Activated naive CD8-positive, alpha-beta T cell treated with anti-CD3 and anti-CD28 coated beads, Interleukin-2, amount 10 ng/mL, durations not matched to agents 7 days and 5 days (primary cell): ENCODE measurements at regions not wholly inside any gene's neighbourhood (a gene's known extent, or its start where the extent isn't known, plus 50 kb on each side); places are given as distances from the start of the nearest gene placed in this dataset.

Experiments
- ATAC-seq: fragments of 150-1000 bp; cut with Tn5 transposase; one replicate; pipeline ENCODE4 v1.10.0; 2021; ENCODE audit warnings: low read depth, moderate library complexity
- POLR2A ChIA-PET: fragments of 350-600 bp; sonication (Branson Sonifier 250); formaldehyde crosslinking; loops from one replicate; lab custom pipeline; 2021; ENCODE audit warnings: antibody characterized with exemption; lab: Charles Lee
- DNase-seq: peaks from one replicate; pipeline ENCODE4 v3.0.0; 2021
- H3K27ac Mint-ChIP-seq: one replicate; pipeline ENCODE4 v1.8.0; 2022; ENCODE audit warnings: mild to moderate bottlenecking, mixed read lengths
- H3K27me3 Mint-ChIP-seq: one replicate; pipeline ENCODE4 v1.8.0; 2022; ENCODE audit warnings: mild to moderate bottlenecking, moderate library complexity, mixed read lengths
- H3K36me3 Mint-ChIP-seq: one replicate; pipeline ENCODE4 v1.8.0; 2021; ENCODE audit warnings: mild to moderate bottlenecking, mixed read lengths
- H3K4me1 Mint-ChIP-seq: one replicate; pipeline ENCODE4 v1.8.0; 2021; ENCODE audit warnings: mixed read lengths
- H3K4me3 Mint-ChIP-seq: one replicate; pipeline ENCODE4 v1.8.0; 2022; ENCODE audit warnings: mild to moderate bottlenecking, moderate library complexity, mixed read lengths
- H3K9me3 Mint-ChIP-seq: one replicate; pipeline ENCODE4 v1.8.0; 2021; ENCODE audit warnings: mixed read lengths

DNA sequence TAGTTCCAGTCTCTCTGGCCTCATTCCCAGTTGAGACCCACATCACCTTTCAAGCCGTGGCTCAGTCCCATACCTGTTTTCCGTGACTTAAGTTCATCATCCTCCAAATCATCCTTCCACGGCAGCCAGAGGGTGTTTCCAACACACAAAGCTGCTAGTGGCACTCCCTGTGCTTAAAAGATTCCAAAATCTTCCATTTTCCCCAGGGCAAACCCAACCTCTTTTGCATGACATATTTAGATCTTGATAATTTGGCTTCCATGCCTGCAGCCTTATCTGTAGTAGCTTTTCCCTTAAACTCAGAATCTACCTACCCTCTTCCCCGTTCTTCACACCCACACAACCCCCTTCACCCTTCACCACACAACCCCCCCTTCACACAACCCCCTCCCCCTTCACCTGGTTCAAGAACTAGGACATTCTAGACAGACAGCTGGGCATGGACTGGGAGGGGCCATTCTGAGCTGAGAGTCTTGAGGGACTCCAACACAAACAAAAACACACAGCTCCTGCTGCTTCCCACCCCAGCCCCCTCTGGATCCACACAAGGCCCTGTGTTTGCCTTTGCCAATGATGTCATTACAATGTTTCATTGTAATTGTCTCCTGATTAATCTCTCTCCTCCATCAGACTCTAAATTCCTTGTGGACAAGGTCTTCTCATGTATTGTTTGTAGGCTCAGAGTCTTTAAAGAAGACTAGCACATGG is 268.2 kb downstream of the SH3GL2 start:
- Mint-ChIP-seq H3K27me3 (no peaks in the 10 kb centered on the region), H3K27ac (no peak overlapping the region), H3K4me1 (no peaks in the 10 kb centered on the region), H3K4me3 (no peak overlapping the region), H3K9me3 (peaks cover 6% of the 10 kb centered on the region), H3K36me3 (no peaks in the 10 kb centered on the region)
- POLR2A ChIA-PET, result no interaction called here
- ATAC-seq (no peak), DNase-seq (no peak)

DNA sequence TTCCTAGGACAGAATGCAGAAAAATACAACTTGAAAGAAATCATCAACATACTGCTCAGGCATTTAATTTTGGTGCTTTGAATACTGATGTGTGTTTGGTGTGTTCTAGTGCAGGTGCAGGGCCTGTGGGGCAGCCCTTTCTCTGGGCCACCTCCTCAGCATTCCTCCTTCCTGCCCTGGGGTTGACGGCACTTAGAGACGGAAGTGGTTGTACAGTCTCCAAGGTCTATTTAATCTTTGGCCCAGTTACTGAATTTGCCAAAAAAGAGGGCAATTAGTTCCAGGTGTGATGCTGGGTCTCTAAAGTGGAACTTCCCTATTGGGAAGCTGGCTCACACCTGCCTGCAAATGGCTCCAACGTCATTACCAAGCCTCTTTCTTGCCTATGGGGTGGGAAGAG is 269.0 kb downstream of the SH3GL2 start:
- Mint-ChIP-seq H3K27ac (no peak overlapping the region), H3K27me3 (no peaks in the 10 kb centered on the region)
- no peak for ATAC-seq

DNA sequence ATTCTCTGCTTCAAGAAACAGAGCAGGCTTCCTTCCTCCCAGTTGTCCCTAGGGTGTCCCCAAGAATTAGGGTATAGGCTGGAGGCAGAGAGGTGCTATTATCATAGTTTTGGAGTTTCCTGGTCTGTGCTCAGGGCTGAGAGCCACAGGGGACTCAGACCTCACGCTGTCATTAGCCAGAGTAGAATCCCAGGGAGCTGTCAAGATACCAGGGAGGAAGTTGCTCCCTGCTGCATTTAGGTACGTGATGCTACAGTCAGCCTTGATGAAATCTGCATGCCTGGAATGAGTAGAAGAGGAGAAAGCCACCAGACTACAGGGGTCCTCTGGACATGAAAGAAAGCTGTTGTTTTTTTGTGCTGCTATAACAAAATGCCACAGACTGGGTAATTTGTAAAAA is 273.2 kb downstream of the SH3GL2 start:
- POLR2A ChIA-PET, result no interaction called here
- Mint-ChIP-seq H3K36me3 (no peaks in the 10 kb centered on the region), H3K4me3 (no peak overlapping the region), H3K4me1 (no peaks in the 10 kb centered on the region), H3K27ac (no peak overlapping the region), H3K27me3 (no peaks in the 10 kb centered on the region), H3K9me3 (no peaks in the 10 kb centered on the region)
- no peak for ATAC-seq
- DNase-seq, result no peak

More for the DNA sequence above, 269.0 kb downstream of the SH3GL2 start:
- Mint-ChIP-seq H3K9me3 (peaks cover 6% of the 10 kb centered on the region), H3K4me3 (no peak overlapping the region), H3K36me3 (no peaks in the 10 kb centered on the region), H3K4me1 (no peaks in the 10 kb centered on the region)
- POLR2A ChIA-PET, result no interaction called here
- no peak for DNase-seq

- POLR2A ChIA-PET, result no interaction called here
- H3K4me1 Mint-ChIP-seq, result no peaks in the 10 kb centered on the region
These were observed 275.6 kb downstream of the SH3GL2 start for GRCh38 chr9:17854487-17854886.

DNA sequence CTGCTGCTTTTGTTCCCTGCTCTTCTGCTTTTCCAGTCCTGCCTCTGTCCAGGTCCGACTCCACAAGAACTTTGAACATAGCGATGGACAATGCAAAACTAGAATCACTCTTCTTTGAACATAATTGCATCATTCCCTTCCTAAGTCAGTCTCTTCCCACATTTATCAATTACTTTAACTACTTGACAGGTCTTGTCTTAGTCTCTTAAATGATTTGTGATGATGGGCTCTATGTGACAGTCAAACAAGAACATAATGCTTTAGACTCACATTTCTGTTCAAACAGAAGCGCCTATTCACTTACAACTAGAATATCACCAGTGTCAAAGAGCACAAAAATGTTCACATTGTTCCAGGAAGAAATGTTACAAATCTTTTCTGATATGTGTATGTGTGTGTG is 278.1 kb downstream of the SH3GL2 start:
- POLR2A ChIA-PET, result no interaction called here
- Mint-ChIP-seq H3K36me3 (no peaks in the 10 kb centered on the region), H3K9me3 (no peaks in the 10 kb centered on the region), H3K4me3 (no peak overlapping the region), H3K27me3 (no peaks in the 10 kb centered on the region), H3K4me1 (no peaks in the 10 kb centered on the region), H3K27ac (no peak overlapping the region)
- no peak for ATAC-seq
- no peak for DNase-seq

More at GRCh38 chr9:17854487-17854886, 275.6 kb downstream of the SH3GL2 start:
- Mint-ChIP-seq H3K4me3 (no peak overlapping the region), H3K27ac (no peak overlapping the region), H3K9me3 (no peaks in the 10 kb centered on the region), H3K36me3 (no peaks in the 10 kb centered on the region), H3K27me3 (no peaks in the 10 kb centered on the region)
- ATAC-seq (no peak), DNase-seq (no peak)

GRCh38 chr9:17859228-17859627 is 280.4 kb downstream of the SH3GL2 start:
- H3K4me1 Mint-ChIP-seq, result no peaks in the 10 kb centered on the region
- no peaks in the 10 kb centered on the region for H3K36me3 Mint-ChIP-seq
- DNase-seq (no peak), ATAC-seq (no peak)
- H3K4me3 Mint-ChIP-seq, result no peak overlapping the region
- no peak overlapping the region for H3K27ac Mint-ChIP-seq
- POLR2A ChIA-PET, result no interaction called here
- no peaks in the 10 kb centered on the region for H3K9me3 Mint-ChIP-seq
- H3K27me3 Mint-ChIP-seq, result no peaks in the 10 kb centered on the region

GRCh38 chr9:17859987-17860386 is 281.1 kb downstream of the SH3GL2 start:
- Mint-ChIP-seq H3K36me3 (no peaks in the 10 kb centered on the region), H3K4me3 (no peak overlapping the region)
- DNase-seq, result no peak

DNA sequence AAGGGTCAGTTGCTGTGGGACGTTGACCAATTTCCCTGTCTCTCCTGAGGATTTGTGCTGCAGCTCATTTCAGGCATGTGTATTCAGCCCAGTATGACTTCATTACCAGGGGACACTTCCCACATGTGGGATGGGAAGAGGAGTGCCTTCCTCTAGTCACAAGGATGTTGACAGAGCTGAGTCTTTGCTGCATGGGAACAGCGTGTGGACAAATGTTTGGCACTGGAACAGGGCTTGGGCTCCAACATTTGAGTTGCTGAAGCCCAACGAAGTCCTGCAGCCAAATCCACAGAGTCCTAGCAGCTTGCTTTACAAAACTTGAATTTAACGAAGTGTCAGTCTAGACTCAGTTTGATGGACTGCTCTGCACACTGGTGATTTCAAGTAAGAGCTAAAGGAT is 283.2 kb downstream of the SH3GL2 start:
- Mint-ChIP-seq H3K27me3 (no peaks in the 10 kb centered on the region), H3K36me3 (no peaks in the 10 kb centered on the region), H3K4me3 (no peak overlapping the region), H3K9me3 (no peaks in the 10 kb centered on the region), H3K27ac (no peak overlapping the region), H3K4me1 (no peaks in the 10 kb centered on the region)
- ATAC-seq (no peak), DNase-seq (no peak)
- POLR2A ChIA-PET, result no interaction called here

More at GRCh38 chr9:17859987-17860386, 281.1 kb downstream of the SH3GL2 start:
- POLR2A ChIA-PET, result no interaction called here
- Mint-ChIP-seq H3K27ac (no peak overlapping the region), H3K9me3 (no peaks in the 10 kb centered on the region), H3K27me3 (no peaks in the 10 kb centered on the region), H3K4me1 (no peaks in the 10 kb centered on the region)
- no peak for ATAC-seq

DNA sequence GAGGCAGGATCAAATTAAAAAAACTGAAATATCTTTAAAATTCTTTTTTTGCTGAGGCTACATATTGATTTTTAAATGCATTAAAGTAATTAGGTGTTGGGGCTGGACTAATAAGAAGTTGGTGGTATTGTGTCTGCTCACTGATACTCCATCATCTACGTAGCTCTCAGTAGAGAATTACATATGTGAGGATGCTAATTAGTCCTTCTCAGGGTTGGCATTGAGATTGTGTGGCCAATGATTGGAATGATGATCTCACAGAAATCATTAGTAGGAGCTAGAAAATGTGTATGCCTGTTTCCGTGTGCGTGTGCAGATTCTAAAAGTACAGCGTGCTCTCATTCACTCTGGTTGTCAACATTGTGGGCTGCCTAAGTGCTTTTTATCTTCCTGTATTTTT is 283.8 kb downstream of the SH3GL2 start:
- DNase-seq, result no peak
- POLR2A ChIA-PET, result no interaction called here
- H3K9me3 Mint-ChIP-seq, result no peaks in the 10 kb centered on the region
- no peak for ATAC-seq
- no peaks in the 10 kb centered on the region for H3K4me1 Mint-ChIP-seq
- no peak overlapping the region for H3K4me3 Mint-ChIP-seq
- H3K27me3 Mint-ChIP-seq, result no peaks in the 10 kb centered on the region
- H3K27ac Mint-ChIP-seq, result no peak overlapping the region
- no peaks in the 10 kb centered on the region for H3K36me3 Mint-ChIP-seq

- POLR2A ChIA-PET, result no interaction called here
- Mint-ChIP-seq H3K27ac (no peak overlapping the region), H3K4me1 (no peaks in the 10 kb centered on the region), H3K27me3 (no peaks in the 10 kb centered on the region), H3K9me3 (no peaks in the 10 kb centered on the region), H3K36me3 (no peaks in the 10 kb centered on the region), H3K4me3 (no peak overlapping the region)
- ATAC-seq (no peak), DNase-seq (no peak)
These were observed 284.5 kb downstream of the SH3GL2 start for GRCh38 chr9:17863213-17863883.

DNA sequence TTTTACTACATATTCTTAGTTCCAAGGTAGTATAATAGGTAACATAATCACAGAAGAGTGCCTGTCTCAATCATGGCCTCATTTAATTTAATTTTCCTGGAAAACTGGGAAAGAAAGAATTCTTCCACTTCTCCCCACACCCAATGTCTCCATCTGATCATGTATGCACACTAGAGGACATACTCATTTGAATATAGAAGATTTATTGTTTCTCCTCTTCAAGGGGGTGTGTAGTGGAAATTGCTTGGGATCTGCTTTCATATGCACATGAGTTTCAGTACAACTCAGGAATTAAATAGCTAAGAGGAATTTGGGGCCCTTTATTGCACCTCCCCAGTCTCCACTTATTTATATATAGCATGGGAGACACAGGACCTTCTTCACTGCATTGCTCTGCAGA is 285.1 kb downstream of the SH3GL2 start:
- H3K27me3 Mint-ChIP-seq, result no peaks in the 10 kb centered on the region
- no peaks in the 10 kb centered on the region for H3K36me3 Mint-ChIP-seq
- no peak overlapping the region for H3K27ac Mint-ChIP-seq
- H3K9me3 Mint-ChIP-seq, result no peaks in the 10 kb centered on the region
- DNase-seq (no peak), ATAC-seq (no peak)
- POLR2A ChIA-PET, result no interaction called here
- H3K4me3 Mint-ChIP-seq, result no peak overlapping the region
- no peaks in the 10 kb centered on the region for H3K4me1 Mint-ChIP-seq

DNA sequence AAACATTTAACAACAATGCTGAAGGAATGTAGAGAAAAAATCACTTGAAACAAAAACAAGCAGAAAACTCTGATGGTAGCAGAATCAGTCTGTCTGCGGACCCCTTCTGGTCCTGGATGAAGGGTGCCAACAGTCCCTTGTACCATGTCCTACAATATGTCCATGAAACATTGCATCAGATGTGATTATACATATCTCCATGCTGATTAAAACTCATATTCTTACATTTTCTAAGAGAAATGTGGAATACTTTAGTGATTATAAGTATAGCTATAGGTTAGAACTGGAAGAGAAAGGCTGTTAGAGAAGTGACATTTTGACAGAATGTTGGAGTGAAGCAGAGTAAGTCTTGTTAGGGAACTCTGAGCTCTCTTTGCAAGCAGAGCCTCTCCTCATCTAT is 286.1 kb downstream of the SH3GL2 start:
- no peak for DNase-seq
- POLR2A ChIA-PET, result no interaction called here
- no peaks in the 10 kb centered on the region for H3K9me3 Mint-ChIP-seq
- H3K4me3 Mint-ChIP-seq, result no peak overlapping the region
- ATAC-seq, result no peak
- no peak overlapping the region for H3K27ac Mint-ChIP-seq
- no peaks in the 10 kb centered on the region for H3K36me3 Mint-ChIP-seq
- no peaks in the 10 kb centered on the region for H3K4me1 Mint-ChIP-seq
- H3K27me3 Mint-ChIP-seq, result no peaks in the 10 kb centered on the region

GRCh38 chr9:17865881-17866280 is 287.0 kb downstream of the SH3GL2 start:
- Mint-ChIP-seq H3K4me3 (no peak overlapping the region), H3K9me3 (no peaks in the 10 kb centered on the region), H3K27me3 (no peaks in the 10 kb centered on the region), H3K27ac (no peak overlapping the region), H3K4me1 (no peaks in the 10 kb centered on the region), H3K36me3 (no peaks in the 10 kb centered on the region)
- ATAC-seq, result no peak
- POLR2A ChIA-PET, result no interaction called here
- no peak for DNase-seq

DNA sequence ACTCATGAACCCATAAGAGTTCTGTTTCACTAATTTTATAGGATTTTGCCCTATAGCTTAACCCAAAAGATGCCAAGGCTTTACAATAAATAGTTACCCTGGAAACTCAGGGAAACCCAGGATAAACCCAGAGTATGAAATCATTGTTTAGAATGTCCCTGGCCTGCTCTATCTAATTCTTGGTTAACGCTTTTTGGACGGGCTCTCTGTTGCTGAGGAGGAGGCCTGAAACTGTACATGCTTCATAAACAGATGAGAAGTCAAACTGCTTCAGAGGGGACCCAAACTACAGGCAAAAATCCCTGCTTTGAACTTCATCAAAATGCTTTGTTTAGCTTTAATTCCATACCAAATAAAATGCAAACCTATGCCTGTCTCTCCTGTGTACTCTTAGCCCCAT is 291.9 kb downstream of the SH3GL2 start:
- Mint-ChIP-seq H3K9me3 (no peaks in the 10 kb centered on the region), H3K4me1 (no peaks in the 10 kb centered on the region), H3K36me3 (no peaks in the 10 kb centered on the region), H3K4me3 (no peak overlapping the region), H3K27me3 (no peaks in the 10 kb centered on the region), H3K27ac (no peak overlapping the region)
- POLR2A ChIA-PET, result no interaction called here
- ATAC-seq, result no peak
- no peak for DNase-seq
